HS-5 (cell line): ENCODE measurements at regions not wholly inside any gene's neighbourhood (a gene's known extent, or its start where the extent isn't known, plus 50 kb on each side); places are given as distances from the start of the nearest gene placed in this dataset.

Experiments
- DNase-seq: peaks from one replicate; pipeline ENCODE4 v3.0.0-alpha.2; 2012; ENCODE audit warnings: low read depth

DNA sequence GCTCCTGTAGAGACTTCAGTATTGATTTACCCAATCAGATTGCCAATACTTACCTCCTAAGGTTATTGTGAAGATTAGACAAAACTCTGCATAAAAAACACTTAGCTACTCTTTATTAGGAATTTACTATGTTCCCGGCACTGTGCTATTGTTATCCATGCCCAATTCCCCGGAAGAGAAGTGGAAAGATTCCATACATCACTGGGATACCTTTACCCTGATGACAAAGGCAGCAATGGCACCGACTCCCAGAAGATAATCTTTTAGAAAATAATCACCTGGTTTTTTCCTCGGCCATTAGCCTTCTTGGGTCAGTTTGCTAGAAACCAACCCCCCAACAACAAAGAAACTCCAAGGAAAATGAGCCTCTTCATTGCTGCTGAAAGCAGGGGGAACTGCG lies 226.0 kb downstream of the SNX18 start:
- DNase-seq = no peak

GRCh38 chr5:54742417-54742891 lies 224.9 kb downstream of the SNX18 start:
- DNase-seq = peak; percentile 57

GRCh38 chr5:54741711-54742110 lies 224.2 kb downstream of the SNX18 start:
- DNase-seq = no peak

DNA sequence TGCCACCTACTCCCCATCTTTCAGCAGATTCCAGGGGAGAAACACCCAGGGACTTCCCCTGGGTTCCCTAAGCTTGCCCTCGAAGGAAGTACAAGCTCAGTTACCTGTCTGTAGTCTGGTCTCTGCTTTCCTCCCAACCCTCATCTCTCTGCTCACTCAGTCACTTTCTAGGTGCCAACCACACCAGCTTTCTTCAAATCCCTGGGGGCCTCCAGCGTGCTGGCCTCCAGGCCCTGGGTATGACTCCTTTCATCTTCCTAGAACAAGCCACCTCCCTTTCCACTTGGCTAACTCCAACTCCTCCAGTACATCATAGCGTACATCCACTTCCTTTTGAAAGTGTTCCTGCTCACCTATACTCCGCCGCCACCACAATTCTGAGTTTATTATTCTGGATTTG lies 222.6 kb downstream of the SNX18 start:
- DNase-seq = no peak

DNA sequence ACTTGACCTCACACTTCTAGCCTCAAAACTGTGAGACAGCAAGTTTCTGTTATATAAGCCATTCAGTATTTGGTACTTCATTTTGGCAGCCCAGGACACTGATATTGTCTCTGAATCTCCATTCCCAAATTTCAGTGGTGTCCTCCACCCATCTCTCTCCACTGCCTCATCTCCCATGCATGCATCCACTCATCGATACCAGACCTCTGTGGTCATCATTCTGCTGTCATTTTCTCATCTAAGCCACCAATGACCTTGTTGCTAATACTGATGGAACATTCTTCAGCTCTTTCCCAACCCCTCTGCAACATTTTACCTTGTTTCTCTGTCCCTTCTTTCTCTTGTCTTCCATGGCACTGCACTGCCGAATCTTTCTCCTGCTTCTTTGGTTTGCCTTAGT lies 221.8 kb downstream of the SNX18 start:
- no peak for DNase-seq

GRCh38 chr5:54738973-54739367 lies 221.4 kb downstream of the SNX18 start:
- DNase-seq = no peak

DNA sequence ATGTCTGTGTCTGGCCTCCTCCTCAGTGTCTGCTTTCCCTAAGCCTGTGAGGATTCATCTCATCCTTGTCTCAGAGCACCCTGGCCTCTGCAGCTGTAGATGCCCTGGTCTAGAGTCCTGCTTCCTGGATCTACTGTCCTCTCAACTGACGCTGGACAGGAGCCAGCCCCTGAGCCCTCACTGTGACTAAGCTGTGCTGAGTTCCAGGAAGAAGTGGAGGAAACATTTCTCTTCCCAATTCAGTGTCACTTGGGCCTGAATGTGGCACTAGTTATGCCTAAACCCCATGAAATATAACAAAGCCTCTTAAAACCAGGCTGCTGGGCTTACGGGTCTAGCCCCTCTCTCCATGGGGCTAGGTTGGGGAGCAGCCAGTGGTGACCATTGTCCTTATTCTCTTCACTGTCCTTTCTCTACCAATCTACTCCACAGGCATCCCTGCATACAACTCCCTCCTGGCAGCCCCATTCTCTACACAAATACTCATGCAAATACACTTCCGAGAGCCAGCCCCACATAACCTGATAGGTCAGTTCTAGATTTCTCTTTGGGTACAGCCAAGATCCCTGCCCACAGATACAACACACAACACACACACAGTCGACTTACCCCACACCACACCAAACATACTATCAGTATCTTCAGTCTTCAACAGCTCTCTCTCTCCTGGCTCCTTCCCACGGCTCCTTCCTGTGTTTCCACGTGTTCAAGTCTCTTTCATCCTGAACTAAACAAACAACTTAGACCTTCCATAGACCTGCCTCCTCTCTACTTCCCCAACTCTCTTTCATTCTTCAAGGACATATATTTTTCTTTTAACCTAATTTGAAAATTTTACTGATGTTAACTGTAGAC lies 220.8 kb downstream of the SNX18 start:
- no peak for DNase-seq

GRCh38 chr5:54736003-54736797 lies 218.6 kb downstream of the SNX18 start:
- DNase-seq = no peak

GRCh38 chr5:54733101-54733500 lies 215.5 kb downstream of the SNX18 start:
- no peak for DNase-seq

GRCh38 chr5:54732108-54732507 lies 214.5 kb downstream of the SNX18 start:
- DNase-seq = no peak

DNA sequence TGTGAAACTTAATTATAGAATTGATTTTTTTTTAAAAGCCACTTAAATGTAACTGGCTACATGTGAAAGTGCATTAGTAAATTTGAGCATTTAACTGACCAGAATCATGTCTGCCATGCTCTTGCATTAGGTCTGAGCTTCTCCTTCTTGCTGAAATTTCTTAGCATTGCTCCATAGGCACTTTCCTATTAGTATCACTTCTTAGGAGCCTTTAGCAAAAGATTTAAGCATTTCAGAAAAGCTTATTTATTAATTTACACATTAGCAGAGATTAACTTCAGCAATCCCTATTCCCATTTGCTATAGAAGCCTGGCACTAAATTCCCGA lies 211.0 kb downstream of the SNX18 start:
- no peak for DNase-seq

DNA sequence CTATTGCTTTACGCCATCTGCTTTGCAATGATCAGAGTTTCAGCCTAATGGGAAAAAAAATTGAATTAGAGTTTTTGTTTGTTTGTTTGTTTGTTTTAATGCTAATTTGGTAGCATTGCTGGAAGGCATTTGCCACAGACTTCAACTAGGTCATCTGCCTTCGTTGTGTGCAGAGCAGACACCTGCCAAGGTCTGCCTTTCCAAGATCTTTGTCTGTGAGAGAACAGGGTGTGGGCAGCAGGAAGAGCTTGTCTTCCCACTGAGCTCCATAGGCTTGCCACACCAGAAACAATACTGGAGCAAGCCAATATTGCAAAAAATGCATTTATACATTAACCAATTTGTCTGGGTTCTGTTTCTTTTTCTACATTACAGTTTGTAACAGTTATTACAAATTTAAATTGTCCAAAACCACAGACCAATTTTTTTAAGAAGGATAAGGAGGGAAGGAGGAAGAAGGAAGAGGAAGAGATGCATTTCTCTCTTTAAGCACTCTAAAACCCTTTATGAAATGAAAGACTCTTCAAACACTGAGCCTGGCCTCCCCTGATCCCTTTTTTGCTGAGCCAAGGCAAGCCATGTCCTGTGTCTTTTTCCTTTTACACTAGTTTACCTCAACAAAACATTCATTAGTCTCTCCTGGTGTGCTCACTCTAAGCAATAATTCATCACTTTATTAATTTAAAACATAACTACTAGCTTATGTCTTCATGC lies 210.5 kb downstream of the SNX18 start:
- no peak for DNase-seq

DNA sequence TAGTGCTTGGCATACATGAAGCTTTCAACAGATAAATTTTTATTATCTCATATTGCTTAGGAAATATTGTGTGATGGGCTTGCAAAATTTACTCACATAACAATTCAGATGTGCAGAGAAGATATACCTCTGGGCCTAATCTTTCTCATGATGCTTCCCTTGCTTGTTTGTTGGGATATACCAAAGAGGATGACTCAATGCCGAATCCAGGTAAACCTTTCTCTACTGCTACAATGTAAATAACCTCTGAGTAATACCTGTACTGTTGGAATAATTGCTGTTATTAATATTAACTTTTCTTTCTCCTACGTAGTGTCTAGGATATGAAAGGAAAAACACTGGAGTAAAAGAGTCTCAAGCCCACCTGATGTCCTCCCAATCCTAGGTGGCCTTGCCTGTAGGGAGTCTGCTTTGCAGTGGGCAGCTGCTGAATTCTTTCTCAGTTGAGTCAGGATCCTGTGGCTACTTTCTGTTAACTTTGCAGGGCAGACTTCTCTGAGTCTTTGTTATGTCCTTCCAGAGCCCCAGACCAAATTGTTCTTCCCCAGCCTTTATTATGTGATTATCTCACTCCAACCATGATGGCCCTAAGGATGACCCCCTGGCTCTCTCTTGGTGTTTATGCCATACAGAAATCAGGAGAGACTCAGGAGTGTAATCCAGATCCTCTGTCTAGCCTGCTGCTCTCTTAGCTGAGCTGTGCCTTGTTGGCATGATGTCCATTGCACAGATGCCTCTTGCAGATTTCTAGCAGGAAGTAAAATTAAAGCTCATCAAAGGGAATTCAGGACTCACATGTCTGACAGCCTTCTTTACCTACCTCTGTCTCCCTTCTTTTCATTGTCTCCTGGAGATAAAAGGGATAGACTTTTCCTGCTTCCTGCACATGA lies 208.1 kb downstream of the SNX18 start:
- DNase-seq = no peak

DNA sequence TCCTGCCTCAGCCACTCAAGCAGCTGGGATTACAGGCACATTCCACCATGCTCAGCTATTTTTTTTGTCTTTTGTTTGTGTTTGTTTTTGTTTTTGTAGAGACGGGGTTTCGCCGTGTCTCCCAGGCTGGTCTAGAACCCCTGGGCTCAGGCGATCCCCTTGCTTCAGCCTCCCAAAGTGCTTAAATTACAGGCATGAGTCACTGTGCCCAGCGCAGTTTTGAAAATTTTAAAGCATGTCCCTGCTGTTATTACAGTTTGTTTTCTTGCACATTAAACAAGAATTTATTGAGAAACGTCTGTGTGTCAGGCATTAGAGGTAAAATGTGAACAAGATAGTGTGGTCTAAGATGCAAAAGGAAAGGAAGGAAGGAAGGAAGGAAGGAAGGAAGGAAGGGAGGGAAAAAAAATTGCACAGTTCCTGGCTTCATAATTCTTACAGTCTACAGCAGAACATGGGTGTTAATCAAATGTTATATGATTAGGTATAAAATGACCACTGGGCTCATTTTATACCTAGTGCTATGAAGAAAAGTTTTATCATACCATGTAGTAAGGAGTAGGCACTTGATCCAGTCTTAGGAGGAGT lies 205.4 kb downstream of the SNX18 start:
- DNase-seq = no peak

GRCh38 chr5:54721951-54722654 lies 204.5 kb downstream of the SNX18 start:
- no peak for DNase-seq

DNA sequence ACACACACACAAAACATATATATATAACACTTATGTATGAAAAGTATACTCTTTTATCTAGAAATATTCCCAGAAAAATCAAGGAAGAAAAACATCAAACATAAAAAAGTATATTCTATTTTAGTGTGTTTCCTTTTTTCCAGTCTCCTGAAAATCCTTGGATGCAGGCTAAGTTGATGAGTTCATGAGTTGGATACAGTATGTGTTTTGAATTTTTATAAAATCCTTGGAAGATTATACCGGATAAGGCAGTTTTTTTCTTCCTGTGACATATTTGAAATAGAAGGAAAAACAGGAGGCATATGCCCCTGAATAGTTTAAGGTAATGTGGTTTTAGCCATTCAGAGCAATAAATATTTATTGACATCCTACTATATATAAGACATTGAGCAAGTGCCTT lies 203.6 kb downstream of the SNX18 start:
- no peak for DNase-seq

- no peak for DNase-seq
Observed at GRCh38 chr5:54720341-54720740, 202.8 kb downstream of the SNX18 start.

GRCh38 chr5:54719384-54720283 lies 202.1 kb downstream of the SNX18 start:
- DNase-seq = no peak

- no peak for DNase-seq
Observed at GRCh38 chr5:54718656-54719055, 201.1 kb downstream of the SNX18 start.

DNA sequence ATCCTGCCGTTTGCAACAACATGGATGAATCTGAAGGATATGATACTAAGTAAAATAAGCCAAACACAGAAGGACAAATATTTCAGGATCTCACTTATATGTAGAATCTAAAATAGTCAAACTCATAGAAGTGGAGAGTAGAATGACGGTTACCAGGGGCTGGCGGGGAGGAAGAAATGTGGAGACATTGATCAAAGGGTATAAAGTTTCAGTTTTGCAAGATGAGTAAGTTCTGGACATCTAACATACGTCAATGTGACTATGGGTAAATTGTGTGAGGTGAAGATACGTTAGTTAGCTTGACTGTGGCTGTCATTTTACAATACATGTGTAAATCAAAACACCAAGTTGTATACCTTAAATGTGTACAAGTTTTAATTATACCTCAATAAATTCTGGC lies 200.3 kb downstream of the SNX18 start:
- no peak for DNase-seq
